NB4 (cell line): ENCODE measurements at regions not wholly inside any gene's neighbourhood (a gene's known extent, or its start where the extent isn't known, plus 50 kb on each side); places are given as distances from the start of the nearest gene placed in this dataset.

Experiments used
- DNase-seq: peaks from one replicate; pipeline ENCODE4 v3.0.0; 2010; ENCODE audit warnings: low read depth
- H3K4me3 ChIP-seq: one replicate; pipeline ENCODE4 v1.5.1; 2011; ENCODE audit warnings: mild to moderate bottlenecking, low read depth, low read length, moderate library complexity
- CTCF ChIP-seq: IDR thresholded peaks from one replicate; pipeline ENCODE4 v1.5.1; 2012; ENCODE audit warnings: low read depth, low read length
- MAX ChIP-seq: IDR thresholded peaks from 2 replicates; pipeline ENCODE4 v1.6.1; 2011; ENCODE audit warnings: low read depth, low read length
- MYC ChIP-seq: IDR thresholded peaks from 2 replicates; pipeline ENCODE4 v1.6.1; 2011; ENCODE audit warnings: low read depth, low read length
- POLR2A ChIP-seq: IDR thresholded peaks from 2 replicates; pipeline ENCODE4 v1.6.1; 2011; ENCODE audit warnings: mild to moderate bottlenecking; ENCODE audit not compliant: insufficient read length; ENCODE audit errors: extremely low read depth

GRCh38 chr3:166478356-166478755 is 641.1 kb upstream of the BCHE start:
- no peak for DNase-seq
- no peak for TF ChIP-seq CTCF

GRCh38 chr3:166473501-166473900 is 636.3 kb upstream of the BCHE start:
- TF ChIP-seq MYC (no peak), MAX (no peak), CTCF (no peak), POLR2A (no peak)
- no peak for DNase-seq

More at GRCh38 chr3:166478356-166478755, 641.1 kb upstream of the BCHE start:
- H3K4me3 ChIP-seq: no peak overlapping the region

GRCh38 chr3:166472015-166472414 is 634.8 kb upstream of the BCHE start:
- no peak overlapping the region for H3K4me3 ChIP-seq
- DNase-seq: no peak
- no peak for TF ChIP-seq MAX
- no peak for TF ChIP-seq CTCF
- no peak for TF ChIP-seq POLR2A
- TF ChIP-seq MYC: no peak

More at GRCh38 chr3:166473501-166473900, 636.3 kb upstream of the BCHE start:
- H3K4me3 ChIP-seq: no peak overlapping the region

GRCh38 chr3:166471074-166471767 is 634.0 kb upstream of the BCHE start:
- TF ChIP-seq MAX (no peak), CTCF (no peak), POLR2A (no peak), MYC (no peak)
- DNase-seq: no peak

GRCh38 chr3:166462891-166463470 is 625.8 kb upstream of the BCHE start:
- H3K4me3 ChIP-seq: no peak overlapping the region
- DNase-seq: no peak
- TF ChIP-seq POLR2A (no peak), MAX (no peak), MYC (no peak), CTCF (no peak)

More at GRCh38 chr3:166471074-166471767, 634.0 kb upstream of the BCHE start:
- no peak overlapping the region for H3K4me3 ChIP-seq

GRCh38 chr3:166461626-166462025 is 624.4 kb upstream of the BCHE start:
- no peak overlapping the region for H3K4me3 ChIP-seq
- no peak for TF ChIP-seq MYC
- no peak for TF ChIP-seq MAX
- TF ChIP-seq POLR2A: no peak
- TF ChIP-seq CTCF: no peak
- DNase-seq: no peak
